PC-3 (cell line): ENCODE measurements at regions not wholly inside any gene's neighbourhood (a gene's known extent, or its start where the extent isn't known, plus 50 kb on each side); places are given as distances from the start of the nearest gene placed in this dataset.

Experiments used
- ATAC-seq: fragments of 200-7000 bp; cut with Tn5 transposase; 2 replicates; pipeline ENCODE4 v1.9.1; 2020; ENCODE audit warnings: mild to moderate bottlenecking, moderate library complexity
- BruUV-seq: library from RNA; stranded (reverse); fragments of 400-500 nt; replicated peaks from 2 replicates; lab custom pipeline; 2021; lab: Mats Ljungman, UMichigan
- CTCF ChIA-PET: fragments of 300-600 bp; sonication (Branson Sonifier 250); formaldehyde crosslinking; loops from one replicate; lab custom pipeline; 2022; ENCODE audit warnings: antibody characterized with exemption; lab: Charles Lee
- POLR2A ChIA-PET: fragments of 300-600 bp; sonication (Branson Sonifier 250); formaldehyde crosslinking; loops from one replicate; lab custom pipeline; 2022; ENCODE audit warnings: antibody characterized with exemption; ENCODE audit not compliant: unreplicated experiment; lab: Charles Lee
- DNase-seq: peaks from one replicate; pipeline ENCODE4 v3.0.0-alpha.2; 2015
- H2AFZ ChIP-seq: fragments of 300-600 bp; sonication (generic); 2 replicates; pipeline ENCODE4 v1.6.0; 2016; ENCODE audit warnings: antibody characterized with exemption, low read length
- H3F3A ChIP-seq: fragments of 300-600 bp; sonication (generic); one replicate; pipeline ENCODE4 v1.6.0; 2017; ENCODE audit warnings: antibody characterized with exemption, low read length, control low read depth, mild to moderate bottlenecking; ENCODE audit not compliant: unreplicated experiment
- H3K27ac ChIP-seq: fragments of 300-600 bp; sonication (generic); 2 replicates; pipeline ENCODE4 v1.5.1; 2016; ENCODE audit warnings: mild to moderate bottlenecking, low read length
- H3K27me3 ChIP-seq: fragments of 300-600 bp; sonication (generic); 2 replicates; pipeline ENCODE4 v1.6.1; 2016; ENCODE audit warnings: low read length, mixed read lengths
- H3K36me3 ChIP-seq: fragments of 300-600 bp; sonication (generic); 2 replicates; pipeline ENCODE4 v1.6.1; 2016; ENCODE audit warnings: low read depth, mixed run types, low read length, mixed read lengths
- H3K4me1 ChIP-seq: fragments of 300-600 bp; sonication (generic); 2 replicates; pipeline ENCODE4 v1.5.1; 2016; ENCODE audit warnings: low read length; ENCODE audit not compliant: insufficient read depth
- H3K4me2 ChIP-seq: fragments of 300-600 bp; sonication (generic); 2 replicates; pipeline ENCODE4 v1.6.0; 2016; ENCODE audit warnings: low read length
- H3K4me3 ChIP-seq: fragments of 300-600 bp; sonication (generic); 2 replicates; pipeline ENCODE4 v1.5.1; 2016; ENCODE audit warnings: mild to moderate bottlenecking, low read length, mixed read lengths
- H3K79me2 ChIP-seq: fragments of 300-600 bp; sonication (generic); 2 replicates; pipeline ENCODE4 v1.6.1; 2017; ENCODE audit warnings: low read length, mixed read lengths
- H3K9ac ChIP-seq: fragments of 300-600 bp; sonication (generic); 2 replicates; pipeline ENCODE4 v1.6.0; 2016; ENCODE audit warnings: mild to moderate bottlenecking, low read length
- H3K9me2 ChIP-seq: fragments of 300-600 bp; sonication (generic); replicated peaks from 2 replicates; pipeline ENCODE4 v1.6.1; 2016; ENCODE audit warnings: mixed run types, low read length, mixed read lengths
- H3K9me3 ChIP-seq: fragments of 300-600 bp; sonication (generic); 2 replicates; pipeline ENCODE4 v1.6.1; 2016; ENCODE audit warnings: low read length, mixed read lengths
- H4K20me1 ChIP-seq: fragments of 300-600 bp; sonication (generic); 2 replicates; pipeline ENCODE4 v1.6.1; 2016; ENCODE audit warnings: low read length, mixed read lengths
- EZH2 ChIP-seq: fragments of 300-600 bp; sonication (generic); IDR thresholded peaks from one replicate; pipeline ENCODE4 v1.6.1; 2017; ENCODE audit warnings: antibody characterized with exemption, mild to moderate bottlenecking, low read length; ENCODE audit not compliant: unreplicated experiment
- EZH2phosphoT487 ChIP-seq: fragments of 300-600 bp; sonication (generic); IDR thresholded peaks from 2 replicates; pipeline ENCODE4 v1.6.1; 2018; ENCODE audit warnings: mild to moderate bottlenecking, antibody characterized with exemption, low read length, borderline replicate concordance
- intact Hi-C: fragments of 100-400 bp; cut with micrococcal nuclease; formaldehyde crosslinking; loops from 2 replicates; pipeline ENCODE4 v1.9.0; 2023
- TF ChIP-seq, protein P1 (sequence below): fragments of 300-600 bp; sonication (generic); conservative IDR thresholded peaks from 2 replicates; pipeline ENCODE4 v1.5.1; 2017; ENCODE audit warnings: antibody characterized with exemption, low read depth, mild to moderate bottlenecking, low read length

DNA sequence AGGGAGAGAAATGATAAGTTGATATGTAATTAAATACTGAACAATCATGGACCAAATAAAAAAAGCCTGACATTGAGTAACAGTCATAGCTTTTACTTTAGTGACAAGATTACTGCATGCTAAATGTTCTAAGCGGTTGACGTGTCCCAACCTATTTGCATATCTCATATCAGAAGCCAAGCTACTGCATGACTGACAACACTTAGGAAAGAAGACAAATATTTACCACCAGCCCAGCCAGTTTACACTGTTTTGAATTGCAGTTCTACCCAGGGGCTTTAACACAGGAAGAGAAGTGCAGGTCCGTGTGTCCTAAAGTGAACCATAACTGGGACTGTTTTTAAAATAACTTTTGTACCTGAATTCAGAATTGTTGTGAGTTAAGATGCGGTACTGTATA, 219.9 kb downstream of the PRDM9 start:
- H3K9ac ChIP-seq: no peak overlapping the region
- no peaks in the 10 kb centered on the region for H3K79me2 ChIP-seq
- ChIA-PET POLR2A (no interaction called here), CTCF (no interaction called here)
- no peaks in the 10 kb centered on the region for H3K9me2 ChIP-seq
- H3K27me3 ChIP-seq: no peaks in the 10 kb centered on the region
- no peak overlapping the region for H3K27ac ChIP-seq
- no peaks in the 10 kb centered on the region for H3F3A ChIP-seq
- H4K20me1 ChIP-seq: no peaks in the 10 kb centered on the region
- H3K4me2 ChIP-seq: no peak overlapping the region
- intact Hi-C loops: no loop called here
- no peak overlapping the region for H3K4me3 ChIP-seq
- no peaks in the 10 kb centered on the region for H3K9me3 ChIP-seq
- TF ChIP-seq, protein P1, sequence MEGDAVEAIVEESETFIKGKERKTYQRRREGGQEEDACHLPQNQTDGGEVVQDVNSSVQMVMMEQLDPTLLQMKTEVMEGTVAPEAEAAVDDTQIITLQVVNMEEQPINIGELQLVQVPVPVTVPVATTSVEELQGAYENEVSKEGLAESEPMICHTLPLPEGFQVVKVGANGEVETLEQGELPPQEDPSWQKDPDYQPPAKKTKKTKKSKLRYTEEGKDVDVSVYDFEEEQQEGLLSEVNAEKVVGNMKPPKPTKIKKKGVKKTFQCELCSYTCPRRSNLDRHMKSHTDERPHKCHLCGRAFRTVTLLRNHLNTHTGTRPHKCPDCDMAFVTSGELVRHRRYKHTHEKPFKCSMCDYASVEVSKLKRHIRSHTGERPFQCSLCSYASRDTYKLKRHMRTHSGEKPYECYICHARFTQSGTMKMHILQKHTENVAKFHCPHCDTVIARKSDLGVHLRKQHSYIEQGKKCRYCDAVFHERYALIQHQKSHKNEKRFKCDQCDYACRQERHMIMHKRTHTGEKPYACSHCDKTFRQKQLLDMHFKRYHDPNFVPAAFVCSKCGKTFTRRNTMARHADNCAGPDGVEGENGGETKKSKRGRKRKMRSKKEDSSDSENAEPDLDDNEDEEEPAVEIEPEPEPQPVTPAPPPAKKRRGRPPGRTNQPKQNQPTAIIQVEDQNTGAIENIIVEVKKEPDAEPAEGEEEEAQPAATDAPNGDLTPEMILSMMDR: no peak
- TF ChIP-seq EZH2phosphoT487 (no peak), EZH2 (no peak)
- DNase-seq (no peak), ATAC-seq (no peak)
- no TSS peak for BruUV-seq
- no peaks in the 10 kb centered on the region for H3K4me1 ChIP-seq
- no peak overlapping the region for H2AFZ ChIP-seq
- no peaks in the 10 kb centered on the region for H3K36me3 ChIP-seq

DNA sequence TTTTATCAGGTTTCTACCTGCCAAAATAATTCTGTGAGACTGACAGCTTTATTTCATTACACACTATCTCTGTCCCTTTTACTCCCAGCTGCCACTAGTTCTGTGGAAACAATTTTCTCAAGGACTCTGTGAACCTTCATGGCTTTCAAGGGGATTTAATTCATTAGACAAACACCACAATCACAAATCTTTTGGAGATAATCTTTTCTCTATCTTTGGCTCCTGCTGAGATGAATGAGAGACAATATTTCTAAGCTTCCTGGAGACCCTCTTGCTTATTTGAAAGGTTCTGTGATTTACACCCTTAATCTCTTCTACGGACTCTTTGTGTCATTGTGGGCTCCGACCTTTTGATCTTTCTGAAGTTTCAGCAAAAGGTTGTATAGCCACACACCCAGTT, 222.6 kb downstream of the PRDM9 start:
- Histone ChIP-seq H3K79me2 (no peaks in the 10 kb centered on the region), H3K9me2 (no peaks in the 10 kb centered on the region), H3K27me3 (no peaks in the 10 kb centered on the region), H2AFZ (no peak overlapping the region), H3K27ac (no peak overlapping the region), H3K36me3 (no peaks in the 10 kb centered on the region), H3K4me3 (no peak overlapping the region), H3K4me1 (no peaks in the 10 kb centered on the region), H4K20me1 (no peaks in the 10 kb centered on the region), H3K9ac (no peak overlapping the region), H3K9me3 (no peaks in the 10 kb centered on the region), H3F3A (no peaks in the 10 kb centered on the region), H3K4me2 (no peak overlapping the region)
- ATAC-seq: no peak
- TF ChIP-seq EZH2 (no peak), EZH2phosphoT487 (no peak)
- TF ChIP-seq, protein P1: no peak
- ChIA-PET POLR2A (no interaction called here), CTCF (no interaction called here)
- DNase-seq: no peak
- BruUV-seq: no TSS peak
- intact Hi-C loops: no loop called here

DNA sequence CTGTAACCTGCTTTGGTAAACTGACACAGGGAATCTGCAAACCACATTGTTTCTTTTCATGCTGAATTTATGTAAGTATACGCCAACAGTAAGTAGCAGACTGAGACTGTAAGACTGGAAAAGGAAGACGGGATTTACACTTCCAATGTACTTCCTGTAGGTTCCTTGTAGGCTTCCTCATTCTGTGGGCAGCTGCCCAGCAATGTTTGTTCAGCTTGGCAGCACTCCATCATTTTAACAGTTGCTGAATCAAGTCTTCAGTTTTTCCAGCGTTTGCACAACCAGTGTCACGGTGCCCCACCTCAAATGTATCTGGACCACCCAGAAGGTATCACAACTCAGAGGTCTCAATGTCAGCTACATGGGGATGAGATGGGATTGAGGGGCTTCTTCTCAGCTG, 232.6 kb downstream of the PRDM9 start:
- ATAC-seq (peak; percentile 61), DNase-seq (peak; percentile 75)
- POLR2A ChIA-PET: no interaction called here
- Histone ChIP-seq H3K27me3 (no peaks in the 10 kb centered on the region), H3F3A (no peaks in the 10 kb centered on the region), H3K27ac (no peak overlapping the region), H3K79me2 (no peaks in the 10 kb centered on the region), H3K36me3 (no peaks in the 10 kb centered on the region), H2AFZ (peak overlapping the region; percentile 37; the same call in 1 of the 2 replicates), H3K9me2 (no peaks in the 10 kb centered on the region), H4K20me1 (no peaks in the 10 kb centered on the region), H3K4me3 (no peak overlapping the region), H3K4me1 (peaks cover 7% of the 10 kb centered on the region; the same call in 1 of the 2 replicates), H3K9me3 (no peaks in the 10 kb centered on the region), H3K4me2 (no peak overlapping the region), H3K9ac (no peak overlapping the region)
- intact Hi-C loops: no loop called here
- BruUV-seq: no TSS peak
- CTCF ChIA-PET: no interaction called here
- no peak for TF ChIP-seq EZH2
- TF ChIP-seq EZH2phosphoT487: no peak
- TF ChIP-seq, protein P1: no peak
